MM.1S (cell line): ENCODE measurements at regions not wholly inside any gene's neighbourhood (a gene's known extent, or its start where the extent isn't known, plus 50 kb on each side); places are given as distances from the start of the nearest gene placed in this dataset.

Experiments used
- DNase-seq: peaks from one replicate; pipeline ENCODE4 v3.0.0-alpha.2; 2015
- H2AFZ ChIP-seq: fragments of 300-600 bp; sonication (generic); 2 replicates; pipeline ENCODE4 v1.6.0; 2016; ENCODE audit warnings: antibody characterized with exemption, low read length
- H3F3A ChIP-seq: fragments of 300-600 bp; sonication (generic); 2 replicates; pipeline ENCODE4 v1.6.1; 2016; ENCODE audit warnings: mild to moderate bottlenecking, antibody characterized with exemption, low read length, moderate library complexity, mixed read lengths; ENCODE audit not compliant: insufficient read depth
- H3K27ac ChIP-seq: fragments of 300-600 bp; sonication (generic); 2 replicates; pipeline ENCODE4 v1.5.1; 2016; ENCODE audit warnings: mild to moderate bottlenecking, low read length
- H3K27me3 ChIP-seq: fragments of 300-600 bp; sonication (generic); replicated peaks from 2 replicates; pipeline ENCODE4 v1.6.0; 2016; ENCODE audit warnings: low read length; ENCODE audit not compliant: insufficient read depth
- H3K36me3 ChIP-seq: fragments of 300-600 bp; sonication (generic); replicated peaks from 2 replicates; pipeline ENCODE4 v1.6.1; 2016; ENCODE audit warnings: mild to moderate bottlenecking, low read length, mixed read lengths; ENCODE audit not compliant: insufficient read depth
- H3K4me1 ChIP-seq: fragments of 300-600 bp; sonication (generic); 2 replicates; pipeline ENCODE4 v1.6.1; 2016; ENCODE audit warnings: low read length, mixed read lengths
- H3K4me2 ChIP-seq: fragments of 300-600 bp; sonication (generic); 2 replicates; pipeline ENCODE4 v1.6.0; 2016; ENCODE audit warnings: low read depth, low read length
- H3K4me3 ChIP-seq: fragments of 300-600 bp; sonication (generic); 2 replicates; pipeline ENCODE4 v1.5.1; 2016; ENCODE audit warnings: low read length, mixed read lengths
- H3K79me2 ChIP-seq: fragments of 300-600 bp; sonication (generic); 2 replicates; pipeline ENCODE4 v1.6.1; 2016; ENCODE audit warnings: mixed run types, low read length, mixed read lengths
- H3K9ac ChIP-seq: fragments of 300-600 bp; sonication (generic); 2 replicates; pipeline ENCODE4 v1.6.1; 2016; ENCODE audit warnings: low read length, mixed read lengths
- H3K9me2 ChIP-seq: fragments of 300-600 bp; sonication (generic); replicated peaks from 2 replicates; pipeline ENCODE4 v1.6.1; 2016; ENCODE audit warnings: mild to moderate bottlenecking, low read length, mixed read lengths; ENCODE audit not compliant: insufficient read depth
- H3K9me3 ChIP-seq: fragments of 300-600 bp; sonication (generic); replicated peaks from 2 replicates; pipeline ENCODE4 v1.6.1; 2016; ENCODE audit warnings: mild to moderate bottlenecking, low read length, mixed read lengths; ENCODE audit not compliant: insufficient read depth
- H4K20me1 ChIP-seq: fragments of 300-600 bp; sonication (generic); 2 replicates; pipeline ENCODE4 v1.6.1; 2016; ENCODE audit warnings: mild to moderate bottlenecking, low read length, moderate library complexity, mixed read lengths; ENCODE audit not compliant: insufficient read depth
- EZH2 ChIP-seq: fragments of 300-600 bp; sonication (generic); optimal IDR thresholded peaks from 2 replicates; pipeline ENCODE3; 2017; ENCODE audit warnings: low read depth, mild to moderate bottlenecking, antibody characterized with exemption, low read length, mixed read lengths
- EZH2phosphoT487 ChIP-seq: fragments of 300-600 bp; sonication (generic); IDR thresholded peaks from 2 replicates; pipeline ENCODE4 v1.6.1; 2018; ENCODE audit warnings: antibody characterized with exemption, low read length
- TF ChIP-seq, protein P1 (sequence below): fragments of 300-600 bp; sonication (generic); IDR thresholded peaks from 2 replicates; pipeline ENCODE4 v1.5.1; 2016; ENCODE audit warnings: antibody characterized with exemption, low read length, mixed read lengths

DNA sequence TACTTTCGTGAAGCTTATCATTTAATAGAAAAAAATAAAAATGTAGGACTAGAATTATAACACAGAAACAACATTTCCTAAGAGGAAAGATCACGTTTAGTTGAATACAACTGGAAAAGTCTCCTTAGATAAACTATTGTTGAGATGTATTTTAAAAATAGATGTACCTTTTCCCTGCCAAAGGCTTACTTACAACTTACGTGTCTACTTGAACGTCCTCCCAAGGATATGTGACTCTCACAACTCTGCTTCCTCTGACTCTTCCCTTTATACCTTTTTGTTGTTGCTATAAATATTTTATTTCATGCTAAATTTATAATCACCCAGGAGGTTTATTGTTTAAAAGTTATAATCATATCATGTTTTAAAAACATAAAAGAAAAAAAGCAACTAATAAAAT, 908.0 kb upstream of the ROBO1 start:
- no peak overlapping the region for H2AFZ ChIP-seq
- H3K36me3 ChIP-seq, result no peaks in the 10 kb centered on the region
- no peaks in the 10 kb centered on the region for H3K9me3 ChIP-seq
- no peaks in the 10 kb centered on the region for H3F3A ChIP-seq
- no peaks in the 10 kb centered on the region for H3K79me2 ChIP-seq
- H3K9ac ChIP-seq, result no peak overlapping the region
- H3K4me1 ChIP-seq, result no peaks in the 10 kb centered on the region
- no peaks in the 10 kb centered on the region for H4K20me1 ChIP-seq
- H3K9me2 ChIP-seq, result no peaks in the 10 kb centered on the region
- H3K4me2 ChIP-seq, result no peak overlapping the region
- no peaks in the 10 kb centered on the region for H3K27me3 ChIP-seq
- no peak for TF ChIP-seq EZH2
- H3K4me3 ChIP-seq, result no peak overlapping the region
- no peak for DNase-seq
- no peak overlapping the region for H3K27ac ChIP-seq

DNA sequence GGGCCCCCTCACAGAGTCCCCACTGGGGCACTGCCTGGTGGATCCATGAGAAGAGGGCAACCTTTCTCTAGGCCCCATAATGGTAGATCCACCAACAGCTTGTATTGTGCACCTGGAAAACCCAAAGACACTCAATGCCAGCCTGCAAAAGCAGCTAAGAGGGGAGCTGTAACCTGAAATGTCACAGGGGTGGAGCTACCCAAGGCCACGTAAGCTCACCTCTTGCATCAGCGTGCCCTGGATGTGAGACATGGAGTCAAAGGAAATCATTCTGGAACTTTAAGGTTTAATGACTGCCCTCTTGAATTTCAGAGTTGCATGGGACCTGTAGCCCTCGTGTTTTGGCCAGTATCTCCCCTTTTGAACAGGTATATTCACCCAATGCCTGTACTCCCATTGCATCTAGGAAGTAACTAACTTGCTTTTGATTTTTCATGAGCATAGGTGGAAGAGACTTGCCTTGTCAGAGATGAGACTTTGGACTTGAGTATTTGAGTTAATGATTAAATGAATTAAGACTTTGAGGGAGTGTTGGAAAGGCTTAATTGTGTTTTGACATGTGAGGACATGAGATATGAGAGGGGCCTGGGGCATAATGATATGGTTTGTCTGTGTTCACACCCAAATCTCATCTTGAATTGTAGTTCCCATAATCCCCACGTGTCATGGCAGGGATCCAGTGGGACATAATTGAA, 900.9 kb upstream of the ROBO1 start:
- Histone ChIP-seq H3K9ac (no peak overlapping the region), H3K9me2 (no peaks in the 10 kb centered on the region), H3K4me3 (no peak overlapping the region), H3K9me3 (no peaks in the 10 kb centered on the region; the same call in 1 of the 2 replicates), H2AFZ (no peak overlapping the region), H4K20me1 (no peaks in the 10 kb centered on the region), H3K36me3 (no peaks in the 10 kb centered on the region), H3F3A (no peaks in the 10 kb centered on the region), H3K27ac (no peak overlapping the region), H3K27me3 (no peaks in the 10 kb centered on the region), H3K79me2 (no peaks in the 10 kb centered on the region), H3K4me2 (no peak overlapping the region), H3K4me1 (no peaks in the 10 kb centered on the region)
- no peak for DNase-seq
- TF ChIP-seq EZH2 (no peak), EZH2phosphoT487 (no peak)
- TF ChIP-seq, protein P1, sequence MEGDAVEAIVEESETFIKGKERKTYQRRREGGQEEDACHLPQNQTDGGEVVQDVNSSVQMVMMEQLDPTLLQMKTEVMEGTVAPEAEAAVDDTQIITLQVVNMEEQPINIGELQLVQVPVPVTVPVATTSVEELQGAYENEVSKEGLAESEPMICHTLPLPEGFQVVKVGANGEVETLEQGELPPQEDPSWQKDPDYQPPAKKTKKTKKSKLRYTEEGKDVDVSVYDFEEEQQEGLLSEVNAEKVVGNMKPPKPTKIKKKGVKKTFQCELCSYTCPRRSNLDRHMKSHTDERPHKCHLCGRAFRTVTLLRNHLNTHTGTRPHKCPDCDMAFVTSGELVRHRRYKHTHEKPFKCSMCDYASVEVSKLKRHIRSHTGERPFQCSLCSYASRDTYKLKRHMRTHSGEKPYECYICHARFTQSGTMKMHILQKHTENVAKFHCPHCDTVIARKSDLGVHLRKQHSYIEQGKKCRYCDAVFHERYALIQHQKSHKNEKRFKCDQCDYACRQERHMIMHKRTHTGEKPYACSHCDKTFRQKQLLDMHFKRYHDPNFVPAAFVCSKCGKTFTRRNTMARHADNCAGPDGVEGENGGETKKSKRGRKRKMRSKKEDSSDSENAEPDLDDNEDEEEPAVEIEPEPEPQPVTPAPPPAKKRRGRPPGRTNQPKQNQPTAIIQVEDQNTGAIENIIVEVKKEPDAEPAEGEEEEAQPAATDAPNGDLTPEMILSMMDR, result no peak

DNA sequence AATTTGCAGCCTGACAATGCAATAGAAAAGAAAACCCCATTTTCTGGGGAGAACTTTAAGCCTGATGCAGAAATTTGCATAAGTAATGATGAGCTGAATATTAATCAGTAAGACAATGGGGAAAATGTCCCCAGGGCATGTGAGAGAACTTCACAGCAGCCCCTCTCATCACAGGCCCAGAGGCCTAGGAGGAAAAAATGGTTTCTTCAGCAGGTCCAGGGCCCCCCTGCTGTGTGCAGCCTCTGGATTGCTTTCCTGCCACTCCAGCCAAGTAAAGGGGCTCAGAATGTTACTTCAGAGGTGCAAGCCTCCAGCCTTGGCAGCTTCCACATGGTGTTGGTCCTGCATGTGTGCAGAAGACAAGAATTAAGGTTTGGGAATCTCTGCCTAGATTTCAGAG, 900.3 kb upstream of the ROBO1 start:
- Histone ChIP-seq H3K27me3 (no peaks in the 10 kb centered on the region), H3F3A (no peaks in the 10 kb centered on the region), H3K27ac (no peak overlapping the region), H3K4me2 (no peak overlapping the region), H3K9me2 (no peaks in the 10 kb centered on the region), H3K4me3 (no peak overlapping the region), H3K36me3 (no peaks in the 10 kb centered on the region), H3K9ac (no peak overlapping the region), H4K20me1 (no peaks in the 10 kb centered on the region), H3K9me3 (no peaks in the 10 kb centered on the region; the same call in 1 of the 2 replicates), H2AFZ (no peak overlapping the region), H3K4me1 (no peaks in the 10 kb centered on the region), H3K79me2 (no peaks in the 10 kb centered on the region)
- no peak for DNase-seq
- TF ChIP-seq EZH2, result no peak
- TF ChIP-seq EZH2phosphoT487, result no peak
- TF ChIP-seq, protein P1, result no peak

DNA sequence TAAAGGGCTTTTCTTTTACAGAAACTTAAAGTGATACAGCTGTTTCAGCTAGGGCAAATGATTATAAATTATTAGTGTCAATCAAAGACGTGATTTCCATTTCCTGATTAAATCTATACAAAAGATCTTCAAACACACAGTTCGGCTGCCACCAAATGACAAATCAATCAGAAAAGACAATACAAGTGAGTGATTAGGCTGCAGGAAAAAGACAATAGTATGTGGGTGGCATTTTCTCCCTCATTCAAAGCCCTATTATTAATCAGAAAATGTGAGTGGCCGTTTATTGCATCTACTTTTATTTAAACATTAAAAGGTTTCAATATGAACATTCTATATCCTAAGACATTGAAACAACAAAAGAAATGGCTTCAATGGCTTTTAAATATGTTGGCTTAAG, 895.6 kb upstream of the ROBO1 start:
- Histone ChIP-seq H3K9me3 (no peaks in the 10 kb centered on the region), H3K27me3 (no peaks in the 10 kb centered on the region), H3K36me3 (no peaks in the 10 kb centered on the region), H3K4me2 (no peak overlapping the region), H3K9me2 (no peaks in the 10 kb centered on the region), H3K9ac (no peak overlapping the region), H4K20me1 (no peaks in the 10 kb centered on the region), H3K27ac (no peak overlapping the region), H3K4me3 (no peak overlapping the region), H3F3A (no peaks in the 10 kb centered on the region), H3K79me2 (no peaks in the 10 kb centered on the region), H2AFZ (no peak overlapping the region), H3K4me1 (no peaks in the 10 kb centered on the region)
- DNase-seq, result no peak
- TF ChIP-seq EZH2 (no peak), EZH2phosphoT487 (no peak)
- TF ChIP-seq, protein P1, result no peak
